ENCODE measurements at regions not wholly inside any gene's neighbourhood (a gene's known extent, or its start where the extent isn't known, plus 50 kb on each side); places are given as distances from the start of the nearest gene placed in this dataset.

GRCh38 chr5:171543148-171543815, 123.8 kb downstream of the FGF18 start:
- 82% methylated on average over 13 of the region's 13 CpGs; no CpG with 5 or more reads in 1 of the 2 experiments for WGBS, 2 experiments (ENCODE audit: extremely low coverage in 1 of 2, insufficient coverage in 1 of 2, insufficient read length in 1 of 2, insufficient replicate concordance in 2 of 2, low coverage in 1 of 2, low lambda C conversion rate in 2 of 2, missing lambda C conversion rate in 1 of 2)
- Histone ChIP-seq H3K56ac (replicated peaks; ENCODE audit: insufficient read length, low read depth, low read length) (no peak overlapping the region), H3K27me3 (replicated peaks in 1 of 4; ENCODE audit: control insufficient read depth in 3 of 4, extremely low read depth in 1 of 4, insufficient read depth in 3 of 4, low read length in 3 of 4) (no peaks in the 10 kb centered on the region; a peak in 1 of 7 replicates), H2BK15ac (ENCODE audit: low read length) (no peak overlapping the region), H4K91ac (replicated peaks; ENCODE audit: insufficient read length, low read length) (no peak overlapping the region), H4K8ac (ENCODE audit: extremely low read depth, insufficient read depth, low read length) (no peak overlapping the region), H3K36me3 (ENCODE audit: control insufficient read depth in 2 of 4, insufficient read depth in 4 of 4, low read length in 3 of 4) (no peaks in the 10 kb centered on the region), H3K4me1 (replicated peaks in 1 of 4; ENCODE audit: control insufficient read depth in 3 of 4, insufficient read depth in 4 of 4, low read length in 3 of 4) (no peaks in the 10 kb centered on the region), H2BK5ac (ENCODE audit: low read depth, low read length) (no peak overlapping the region), H2AK5ac (ENCODE audit: low read depth, low read length) (no peak overlapping the region), H3K79me2 (ENCODE audit: control insufficient read depth in 1 of 2, insufficient read depth in 2 of 2, low read length in 2 of 2) (no peaks in the 10 kb centered on the region), H3K14ac (ENCODE audit: insufficient read length) (no peak overlapping the region), H2AFZ (ENCODE audit: low read length) (no peak overlapping the region), H3K4ac (replicated peaks; ENCODE audit: insufficient read length, low read depth, low read length) (no peak overlapping the region), H3K4me2 (ENCODE audit: insufficient read depth in 1 of 2, low read depth in 2 of 2, low read length in 2 of 2) (no peak overlapping the region), H3K79me1 (ENCODE audit: low read depth, low read length) (no peaks in the 10 kb centered on the region), H4K5ac (ENCODE audit: insufficient read length, low read depth, low read length) (no peak overlapping the region), H2BK120ac (replicated peaks; ENCODE audit: low read depth, low read length) (no peak overlapping the region), H4K20me1 (replicated peaks in 1 of 2; ENCODE audit: control insufficient read depth in 1 of 2, insufficient read depth in 2 of 2, low read length in 2 of 2) (no peaks in the 10 kb centered on the region), H3K4me3 (ENCODE audit: extremely low read depth in 1 of 4, insufficient read depth in 2 of 4, low read depth in 3 of 4, low read length in 4 of 4) (no peak overlapping the region), H2BK20ac (ENCODE audit: low read length) (no peak overlapping the region), H3K23me2 (ENCODE audit: low read depth, low read length) (no peaks in the 10 kb centered on the region), H3K18ac (ENCODE audit: extremely low read depth, low read length) (no peak overlapping the region), H3K27ac (ENCODE audit: low read depth, low read length) (no peak overlapping the region), H3K23ac (ENCODE audit: insufficient read length) (no peak overlapping the region), H2BK12ac (ENCODE audit: low read depth, low read length) (no peak overlapping the region), H3K9ac (replicated peaks in 1 of 4; ENCODE audit: extremely low read depth in 1 of 4, low read depth in 3 of 4, low read length in 3 of 4) (no peak overlapping the region), H3K9me3 (ENCODE audit: insufficient read depth in 2 of 2, low read depth in 1 of 2, low read length in 1 of 2) (no peaks in the 10 kb centered on the region)
- TF ChIP-seq KDM4A (IDR thresholded peaks at IDR 0.05; ENCODE audit: low read depth, low read length, severe bottlenecking) (no peak), USF2 (IDR thresholded peaks at IDR 0.05; ENCODE audit: low read length) (no peak), TAF1 (IDR thresholded peaks at IDR 0.05; ENCODE audit: low read depth, low read length) (no peak), KDM1A (IDR thresholded peaks at IDR 0.05; ENCODE audit: borderline replicate concordance, low read length) (no peak)
- ChIA-PET POLR2A (ENCODE audit: partially characterized antibody) (no interaction called here), CTCF (ENCODE audit: partially characterized antibody) (interaction anchor here (0.5 to 3.0 kb wide), 10 partner anchors 15 to 90 kb away, joined by 3 to 16 read pairs (median 4); no protein-coding TSS in a partner anchor)
- FAIRE-seq (no peak), DNase-seq (ENCODE audit: low read depth in 1 of 2, low spot score in 2 of 2) (no peak)

All from H1 (cell line).